Effector memory CD8-positive, alpha-beta T cell (primary cell): ENCODE measurements at regions not wholly inside any gene's neighbourhood (a gene's known extent, or its start where the extent isn't known, plus 50 kb on each side); places are given as distances from the start of the nearest gene placed in this dataset.

Source experiments
- ATAC-seq: fragments of 150-1000 bp; cut with Tn5 transposase; replicated peaks from 2 replicates; pipeline ENCODE4 v1.10.0; 2021; ENCODE audit warnings: mild to moderate bottlenecking, moderate library complexity
- DNase-seq, 3 experiments: peaks; one replicate each; pipeline ENCODE4 v3.0.0; 2021
- H3K27ac Mint-ChIP-seq, 2 donors: one replicate each; pipeline ENCODE4 v1.8.0; 2022; ENCODE audit warnings: mild to moderate bottlenecking in 2 of 2, mixed read lengths in 2 of 2, moderate library complexity in 2 of 2
- H3K27me3 Mint-ChIP-seq, 2 donors: one replicate each; pipeline ENCODE4 v1.8.0; 2022; ENCODE audit warnings: mixed read lengths in 2 of 2
- H3K36me3 Mint-ChIP-seq: one replicate; pipeline ENCODE4 v1.8.0; 2022; ENCODE audit warnings: mild to moderate bottlenecking, moderate library complexity, mixed read lengths; ENCODE audit not compliant: insufficient read depth
- H3K4me1 Mint-ChIP-seq, 2 donors: one replicate each; pipeline ENCODE4 v1.8.0; 2022; ENCODE audit warnings: low read depth in 2 of 2, mixed read lengths in 2 of 2
- H3K4me3 Mint-ChIP-seq, 2 donors: one replicate each; pipeline ENCODE4 v1.8.0; 2022; ENCODE audit warnings: mild to moderate bottlenecking in 2 of 2, mixed read lengths in 2 of 2, moderate library complexity in 2 of 2
- H3K9me3 Mint-ChIP-seq, 2 donors: one replicate each; pipeline ENCODE4 v1.8.0; 2022; ENCODE audit warnings: mixed read lengths in 2 of 2

DNA sequence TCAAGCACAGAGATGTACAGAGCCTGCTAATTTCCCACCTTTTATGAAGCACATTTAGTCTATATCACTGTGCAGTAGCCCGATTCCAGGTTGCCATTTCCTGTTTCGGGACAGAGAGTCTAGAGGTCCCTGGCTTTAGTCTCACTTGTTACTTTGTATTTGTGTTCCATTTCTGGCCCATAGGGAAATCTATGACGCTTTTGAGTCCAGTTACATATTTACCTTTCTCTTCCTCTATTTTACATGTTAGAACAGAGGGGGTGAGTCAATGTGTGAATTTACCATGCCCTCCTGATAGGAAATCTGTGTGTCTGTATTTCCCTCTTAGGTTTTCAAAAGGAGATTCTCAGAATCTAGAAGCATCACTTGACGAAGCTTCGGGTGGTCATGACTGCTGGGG is 227.1 kb upstream of the ZFHX3 start:
- no peak for DNase-seq
- Mint-ChIP-seq H3K9me3 (peaks cover 0 to 8% of the 10 kb centered on the region in 2 donors), H3K4me1 (no peaks in the 10 kb centered on the region), H3K4me3 (no peak overlapping the region), H3K27ac (no peak overlapping the region), H3K27me3 (no peaks in the 10 kb centered on the region), H3K36me3 (no peaks in the 10 kb centered on the region)
- ATAC-seq = no peak

DNA sequence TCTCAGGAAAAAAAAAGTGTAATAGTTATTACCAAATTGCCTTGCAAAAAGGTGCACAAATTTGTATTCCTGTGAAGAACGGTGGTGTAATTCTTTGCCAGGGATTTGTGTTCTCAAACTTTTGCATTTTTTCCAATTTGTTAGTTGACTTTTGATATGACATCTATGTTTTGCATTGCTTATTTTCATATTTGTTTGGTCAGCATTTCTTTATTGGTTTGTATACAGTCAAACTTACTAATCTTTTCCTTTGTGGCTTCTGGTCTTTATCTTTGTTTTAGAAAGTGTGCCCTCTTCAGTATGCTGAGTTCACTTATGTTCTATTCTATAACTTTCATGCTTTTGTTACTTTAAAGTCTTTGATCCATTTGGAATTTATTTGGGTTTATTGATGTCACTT is 226.2 kb upstream of the ZFHX3 start:
- no peaks in the 10 kb centered on the region for H3K4me1 Mint-ChIP-seq
- no peak overlapping the region for H3K4me3 Mint-ChIP-seq
- peaks cover 0 to 8% of the 10 kb centered on the region in 2 donors for H3K9me3 Mint-ChIP-seq
- ATAC-seq = no peak
- H3K27ac Mint-ChIP-seq = no peak overlapping the region
- H3K36me3 Mint-ChIP-seq = no peaks in the 10 kb centered on the region
- no peaks in the 10 kb centered on the region for H3K27me3 Mint-ChIP-seq
- no peak for DNase-seq

DNA sequence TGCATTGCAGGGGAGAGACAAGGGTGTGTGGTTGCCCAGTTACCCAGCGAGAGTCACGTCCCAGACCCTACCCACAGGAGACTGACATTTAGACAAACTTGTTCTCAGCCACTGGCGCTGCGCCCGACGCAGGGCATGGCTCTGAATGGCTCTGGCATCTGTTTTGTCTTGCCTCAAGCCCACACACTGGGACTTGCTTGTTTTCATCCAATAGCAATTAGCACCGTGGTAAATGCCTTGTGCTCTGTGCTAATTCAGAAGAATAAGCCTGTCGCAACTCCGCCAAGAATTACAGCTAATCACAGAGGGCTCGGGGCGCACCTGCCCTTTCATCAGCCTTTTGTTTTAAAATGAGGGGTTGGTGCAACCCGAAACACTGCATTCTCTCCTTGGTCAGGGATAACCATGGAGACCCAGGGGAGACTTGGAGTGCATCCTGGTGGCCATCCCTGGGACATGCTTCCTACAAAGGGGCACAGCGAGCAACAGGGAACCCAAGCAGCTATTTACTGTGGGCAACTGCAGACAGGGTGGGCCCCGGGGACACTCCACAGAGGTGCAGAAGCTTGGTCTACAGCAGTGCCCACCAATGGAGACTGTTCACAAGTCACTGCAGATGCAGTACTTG is 220.6 kb upstream of the ZFHX3 start:
- Mint-ChIP-seq H3K27ac (no peak overlapping the region), H3K9me3 (peaks cover 3 to 8% of the 10 kb centered on the region in 2 donors), H3K27me3 (no peaks in the 10 kb centered on the region), H3K36me3 (no peaks in the 10 kb centered on the region), H3K4me1 (no peaks in the 10 kb centered on the region), H3K4me3 (no peak overlapping the region)
- no peak for ATAC-seq
- DNase-seq = no peak

DNA sequence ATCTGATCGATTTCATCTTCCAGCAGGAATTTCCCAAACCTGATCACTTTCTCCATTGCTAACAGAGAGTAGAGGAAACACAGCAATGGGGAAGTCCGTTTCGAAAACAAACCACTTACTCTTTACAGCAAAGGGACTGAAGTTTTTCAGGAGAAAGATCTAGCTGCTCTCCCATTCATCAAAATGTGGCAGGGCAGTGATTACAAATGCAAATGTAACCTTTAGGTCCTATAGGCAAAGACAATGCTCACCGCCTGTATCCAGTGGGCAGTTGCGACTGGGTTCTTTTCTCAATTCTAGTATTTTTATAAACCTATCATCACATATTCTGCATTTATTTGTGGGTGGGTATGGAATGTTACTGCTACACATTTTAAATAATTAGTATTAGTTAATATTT is 218.0 kb upstream of the ZFHX3 start:
- H3K4me3 Mint-ChIP-seq = no peak overlapping the region
- H3K36me3 Mint-ChIP-seq = no peaks in the 10 kb centered on the region
- ATAC-seq = no peak
- no peaks in the 10 kb centered on the region for H3K4me1 Mint-ChIP-seq
- peaks cover 5 to 8% of the 10 kb centered on the region in 2 donors for H3K9me3 Mint-ChIP-seq
- DNase-seq = no peak
- no peaks in the 10 kb centered on the region for H3K27me3 Mint-ChIP-seq
- no peak overlapping the region for H3K27ac Mint-ChIP-seq

DNA sequence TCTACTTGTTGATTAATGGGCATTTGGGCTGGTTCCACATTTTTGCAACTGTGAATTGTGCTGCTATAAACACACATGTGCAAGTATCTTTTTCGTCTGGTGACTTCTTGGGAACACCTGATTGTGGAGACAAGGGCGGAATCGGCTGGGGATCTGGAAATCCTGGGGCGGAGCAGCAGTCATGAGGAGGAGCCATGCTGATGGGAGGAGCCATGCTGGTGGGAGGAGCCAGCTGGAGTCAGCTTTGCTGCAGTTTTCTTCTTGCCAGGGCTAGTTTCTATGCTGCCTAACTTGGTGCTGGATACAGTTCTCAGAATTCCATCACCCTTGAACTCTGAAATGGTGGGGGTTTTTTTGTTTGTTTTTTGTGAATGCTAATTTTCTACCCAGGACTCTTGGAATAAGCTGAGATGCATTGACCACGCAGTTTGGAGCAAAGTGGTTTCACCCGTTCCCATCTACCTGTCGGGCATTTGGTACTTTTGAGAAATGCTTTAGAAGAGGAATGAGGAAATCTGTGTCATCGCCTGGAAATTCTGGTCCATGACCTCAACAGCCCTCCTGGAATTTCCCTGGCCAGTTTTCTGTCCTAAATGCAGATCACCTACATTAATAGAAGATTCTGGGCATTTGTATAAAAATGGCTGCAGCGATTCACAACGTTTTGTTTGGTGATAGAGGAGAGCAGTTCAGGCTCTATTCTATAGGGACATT is 217.4 kb upstream of the ZFHX3 start:
- ATAC-seq (no peak), DNase-seq (no peak)
- H3K4me3 Mint-ChIP-seq = no peak overlapping the region
- no peaks in the 10 kb centered on the region for H3K36me3 Mint-ChIP-seq
- no peaks in the 10 kb centered on the region for H3K4me1 Mint-ChIP-seq
- H3K9me3 Mint-ChIP-seq = peaks cover 5 to 8% of the 10 kb centered on the region in 2 donors
- no peaks in the 10 kb centered on the region for H3K27me3 Mint-ChIP-seq
- no peak overlapping the region for H3K27ac Mint-ChIP-seq

DNA sequence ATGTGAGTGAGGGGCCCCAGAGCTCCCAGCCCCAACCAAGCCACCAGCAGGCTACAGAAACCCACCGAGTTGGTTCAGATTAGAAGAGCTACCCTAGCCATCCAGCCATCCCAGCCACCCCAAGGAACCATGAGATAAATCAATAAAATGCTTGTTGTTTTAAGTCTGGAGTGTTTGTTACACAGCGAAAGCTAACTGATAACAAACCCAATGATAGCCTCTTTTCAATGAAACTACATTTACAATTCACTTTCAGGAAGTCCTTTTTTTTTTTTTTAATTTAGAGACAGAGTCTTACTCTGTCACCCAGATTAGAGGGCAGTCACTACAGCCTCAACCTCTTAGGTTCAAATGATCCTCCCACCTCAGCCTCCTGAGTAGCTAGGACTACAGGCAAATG is 215.0 kb upstream of the ZFHX3 start:
- no peak for DNase-seq
- peaks cover 5 to 8% of the 10 kb centered on the region in 2 donors for H3K9me3 Mint-ChIP-seq
- no peaks in the 10 kb centered on the region for H3K27me3 Mint-ChIP-seq
- no peaks in the 10 kb centered on the region for H3K36me3 Mint-ChIP-seq
- ATAC-seq = no peak
- no peak overlapping the region for H3K4me3 Mint-ChIP-seq
- no peak overlapping the region for H3K27ac Mint-ChIP-seq
- H3K4me1 Mint-ChIP-seq = no peaks in the 10 kb centered on the region

DNA sequence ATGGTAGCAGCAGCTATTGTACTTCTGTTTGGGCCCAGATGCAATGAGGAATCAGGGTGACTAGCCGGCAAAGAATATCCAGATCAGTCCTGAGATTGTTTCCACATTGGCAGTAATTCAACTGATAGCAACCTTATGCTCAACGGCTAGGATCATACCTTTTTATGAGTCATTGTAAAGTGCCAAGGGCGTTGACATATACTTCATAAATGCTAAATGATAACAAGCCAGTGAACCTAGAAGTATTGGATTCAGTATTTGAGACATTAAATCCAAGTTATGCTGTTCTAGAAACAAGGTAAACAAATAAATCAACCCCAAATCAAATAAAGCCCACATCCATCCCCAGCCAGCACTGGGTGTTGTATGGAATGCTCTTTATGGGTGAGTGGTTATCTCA is 207.1 kb upstream of the ZFHX3 start:
- Mint-ChIP-seq H3K9me3 (no peaks in the 10 kb centered on the region), H3K4me1 (no peaks in the 10 kb centered on the region), H3K27ac (no peak overlapping the region), H3K4me3 (no peak overlapping the region), H3K27me3 (no peaks in the 10 kb centered on the region), H3K36me3 (no peaks in the 10 kb centered on the region)
- ATAC-seq (no peak), DNase-seq (no peak)

DNA sequence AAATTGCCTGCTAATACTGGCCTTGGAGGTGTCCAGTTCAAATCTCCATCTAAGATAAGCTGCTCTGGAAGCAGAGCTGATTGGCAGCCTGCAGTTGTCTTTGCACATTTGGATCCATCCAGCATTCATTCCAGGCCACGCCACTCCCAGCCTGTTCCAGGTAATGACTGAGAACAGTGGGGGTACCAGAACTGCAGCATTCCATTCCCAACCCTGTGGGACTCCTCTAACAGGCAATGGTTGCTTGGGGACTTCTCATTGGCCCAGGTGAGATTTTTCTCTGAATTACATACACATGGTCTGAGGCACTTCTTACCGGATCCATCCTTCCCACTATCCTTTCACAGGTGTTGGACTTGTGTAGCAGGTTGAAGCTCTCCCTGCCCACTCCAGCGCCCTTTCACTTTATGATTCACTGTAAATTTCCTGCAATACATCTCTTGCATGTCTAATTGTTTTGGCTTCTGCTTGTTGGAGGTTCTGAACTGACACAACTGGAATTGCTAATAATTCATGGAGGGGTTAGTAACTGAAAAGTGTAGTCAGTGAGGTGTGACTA is 206.1 kb upstream of the ZFHX3 start:
- H3K27me3 Mint-ChIP-seq = no peaks in the 10 kb centered on the region
- H3K36me3 Mint-ChIP-seq = no peaks in the 10 kb centered on the region
- no peak overlapping the region for H3K27ac Mint-ChIP-seq
- DNase-seq (no peak), ATAC-seq (no peak)
- H3K4me1 Mint-ChIP-seq = no peaks in the 10 kb centered on the region
- no peaks in the 10 kb centered on the region for H3K9me3 Mint-ChIP-seq
- H3K4me3 Mint-ChIP-seq = no peak overlapping the region

DNA sequence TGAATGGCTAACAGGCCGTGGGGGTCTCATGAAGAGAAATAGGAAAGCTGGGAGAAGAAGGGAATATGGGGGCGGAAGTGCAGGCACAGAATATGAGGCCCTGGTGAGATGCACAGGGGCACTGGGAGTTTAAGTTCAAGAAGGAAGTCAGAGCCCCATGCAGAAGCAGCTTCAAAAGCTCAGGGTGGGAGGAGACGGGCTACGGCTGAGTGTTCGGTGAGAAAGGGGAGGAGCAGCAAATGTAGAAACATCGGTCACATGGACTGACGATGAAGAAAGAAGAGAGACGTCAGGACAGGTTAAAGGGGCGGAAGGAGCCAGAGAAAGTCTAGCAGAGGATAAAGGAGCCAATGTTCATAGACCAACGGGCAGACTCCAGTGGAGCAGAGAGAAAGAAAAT is 204.5 kb upstream of the ZFHX3 start:
- ATAC-seq = no peak
- Mint-ChIP-seq H3K4me3 (no peak overlapping the region), H3K4me1 (no peaks in the 10 kb centered on the region), H3K27me3 (no peaks in the 10 kb centered on the region), H3K36me3 (no peaks in the 10 kb centered on the region), H3K27ac (no peak overlapping the region), H3K9me3 (no peaks in the 10 kb centered on the region)
- DNase-seq = no peak

DNA sequence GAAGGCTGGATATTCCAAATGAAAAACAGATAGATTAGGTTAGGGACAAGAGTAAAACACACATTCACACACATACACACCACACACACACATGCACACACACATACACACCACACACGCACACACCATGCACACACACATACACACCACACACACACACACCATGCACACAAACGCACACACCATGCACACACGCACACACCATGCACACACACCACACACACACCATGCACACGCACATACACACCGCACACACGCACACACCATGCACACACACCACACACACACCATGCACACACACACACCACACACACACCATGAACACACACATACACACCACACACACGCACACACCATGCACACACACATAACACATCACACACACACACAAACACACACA is 203.7 kb upstream of the ZFHX3 start:
- Mint-ChIP-seq H3K4me1 (no peaks in the 10 kb centered on the region), H3K27ac (no peak overlapping the region), H3K9me3 (no peaks in the 10 kb centered on the region), H3K27me3 (no peaks in the 10 kb centered on the region), H3K4me3 (no peak overlapping the region), H3K36me3 (no peaks in the 10 kb centered on the region)
- ATAC-seq = no peak
- DNase-seq = no peak

DNA sequence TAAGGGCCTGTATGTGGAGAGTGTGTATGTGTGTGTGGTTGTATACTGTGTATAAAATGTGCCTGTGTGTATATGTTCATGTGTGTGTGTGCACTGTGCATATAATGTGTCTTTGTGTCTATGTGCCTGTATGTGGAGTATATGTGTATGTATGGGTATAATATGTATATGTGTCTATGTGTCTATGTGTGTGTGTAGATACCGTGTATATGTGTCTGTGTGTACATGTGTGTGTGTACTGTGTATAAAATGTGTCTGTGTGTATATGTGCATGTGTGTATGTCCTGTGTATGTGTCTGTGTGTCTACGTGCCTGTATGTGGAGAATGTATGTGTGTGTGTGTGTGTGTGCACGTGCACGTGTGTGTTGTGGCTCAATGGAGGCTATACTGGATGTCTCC is 200.4 kb upstream of the ZFHX3 start:
- no peak overlapping the region for H3K4me3 Mint-ChIP-seq
- no peaks in the 10 kb centered on the region for H3K4me1 Mint-ChIP-seq
- no peaks in the 10 kb centered on the region for H3K9me3 Mint-ChIP-seq
- H3K36me3 Mint-ChIP-seq = no peaks in the 10 kb centered on the region
- ATAC-seq = no peak
- no peak overlapping the region for H3K27ac Mint-ChIP-seq
- no peak for DNase-seq
- H3K27me3 Mint-ChIP-seq = no peaks in the 10 kb centered on the region

DNA sequence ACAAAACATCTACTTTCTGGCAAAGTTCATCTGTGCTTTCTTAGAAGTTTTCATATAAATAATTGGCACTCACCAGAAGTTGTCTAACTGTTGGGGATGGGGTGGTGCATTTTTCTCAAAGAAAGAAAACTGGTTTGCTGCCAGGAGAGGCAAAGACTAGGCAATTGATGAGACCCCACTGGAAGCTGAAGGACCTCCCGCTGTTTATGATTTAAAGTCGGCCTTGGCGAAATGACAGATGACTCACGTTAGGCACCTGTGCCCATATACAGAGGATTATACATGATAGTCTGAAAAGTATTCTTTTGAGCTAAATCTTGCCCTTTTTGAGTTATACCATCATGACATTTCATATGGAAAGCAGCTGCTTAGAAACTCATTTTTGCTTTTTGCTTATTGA is 193.0 kb upstream of the ZFHX3 start:
- Mint-ChIP-seq H3K4me1 (no peaks in the 10 kb centered on the region), H3K36me3 (no peaks in the 10 kb centered on the region), H3K9me3 (peaks cover 14 to 15% of the 10 kb centered on the region in 2 donors), H3K27ac (no peak overlapping the region), H3K4me3 (no peak overlapping the region), H3K27me3 (no peaks in the 10 kb centered on the region)
- ATAC-seq = no peak
- no peak for DNase-seq

DNA sequence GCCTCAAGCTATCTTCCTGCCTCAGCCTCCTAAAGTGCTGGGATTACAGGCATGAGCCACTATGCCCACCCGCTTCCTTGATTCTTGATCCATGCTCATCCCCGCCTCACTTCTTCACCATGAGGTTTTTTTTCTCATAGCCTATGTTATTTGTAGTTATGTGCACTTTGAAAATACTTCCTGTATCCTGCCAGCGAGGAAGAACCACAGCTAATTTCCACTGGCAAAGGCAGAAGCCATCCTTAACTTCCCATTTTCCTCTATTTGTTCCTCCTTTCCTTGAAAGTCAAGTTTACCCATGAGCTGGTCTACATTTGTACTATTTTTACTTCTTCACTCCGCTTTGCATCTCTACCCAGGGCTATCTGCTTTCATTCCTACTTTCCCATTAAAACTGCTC is 189.7 kb upstream of the ZFHX3 start:
- no peak for ATAC-seq
- Mint-ChIP-seq H3K27me3 (no peaks in the 10 kb centered on the region), H3K36me3 (no peaks in the 10 kb centered on the region)

DNA sequence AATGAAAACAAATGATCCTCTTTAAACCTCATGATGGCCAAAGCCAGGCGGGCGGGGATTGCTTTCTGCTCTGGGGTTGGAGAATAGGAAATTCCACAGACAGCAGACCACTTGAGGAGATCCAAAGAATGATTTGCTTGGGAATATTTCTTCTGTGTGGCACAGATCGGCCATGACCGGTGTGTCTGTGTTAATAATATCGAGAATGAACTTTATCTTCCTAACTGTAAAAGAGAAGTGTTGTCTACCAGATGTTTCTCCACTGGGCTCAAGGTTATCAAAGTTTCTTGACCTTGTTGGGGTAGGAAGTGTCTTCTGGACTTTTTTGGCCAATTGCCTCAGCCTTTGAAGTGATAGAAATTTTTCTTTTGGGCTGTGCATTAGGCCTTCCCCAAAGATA is 186.6 kb upstream of the ZFHX3 start:
- DNase-seq (no peak), ATAC-seq (no peak)
- H3K27ac Mint-ChIP-seq = no peak overlapping the region
- no peak overlapping the region for H3K4me3 Mint-ChIP-seq
- no peaks in the 10 kb centered on the region for H3K36me3 Mint-ChIP-seq
- no peaks in the 10 kb centered on the region for H3K27me3 Mint-ChIP-seq
- H3K4me1 Mint-ChIP-seq = no peaks in the 10 kb centered on the region
- H3K9me3 Mint-ChIP-seq = peaks cover 15 to 31% of the 10 kb centered on the region in 2 donors

More for the DNA sequence above, 189.7 kb upstream of the ZFHX3 start:
- Mint-ChIP-seq H3K27ac (no peak overlapping the region), H3K4me3 (no peak overlapping the region), H3K4me1 (no peaks in the 10 kb centered on the region), H3K9me3 (peaks cover 14 to 15% of the 10 kb centered on the region in 2 donors)
- DNase-seq = no peak
